GM21360 (cell line): ENCODE measurements at regions not wholly inside any gene's neighbourhood (a gene's known extent, or its start where the extent isn't known, plus 50 kb on each side); places are given as distances from the start of the nearest gene placed in this dataset.

Source experiments
- ATAC-seq: cut with Tn5 transposase; IDR thresholded peaks from one replicate; pipeline ENCODE4 v1.9.1; 2021; ENCODE audit warnings: mild to moderate bottlenecking, moderate library complexity; ENCODE audit not compliant: unreplicated experiment

GRCh38 chr10:53025172-53025711 lies 252.7 kb upstream of the MBL2 start:
- no peak for ATAC-seq

- no peak for ATAC-seq
These were observed 250.8 kb upstream of the MBL2 start for GRCh38 chr10:53023411-53023810.

GRCh38 chr10:53022611-53023088 lies 250.1 kb upstream of the MBL2 start:
- ATAC-seq: no peak

GRCh38 chr10:53013201-53013810 lies 240.7 kb upstream of the MBL2 start:
- peak; percentile 72 for ATAC-seq

GRCh38 chr10:53009961-53010907 lies 237.7 kb upstream of the MBL2 start:
- no peak for ATAC-seq

GRCh38 chr10:53007527-53007842 lies 234.9 kb upstream of the MBL2 start:
- ATAC-seq: no peak

- ATAC-seq: no peak
These were observed 234.3 kb upstream of the MBL2 start for GRCh38 chr10:53006663-53007526.

GRCh38 chr10:53005612-53006345 lies 233.2 kb upstream of the MBL2 start:
- ATAC-seq: no peak

- ATAC-seq: peak; percentile 68
These were observed 230.5 kb upstream of the MBL2 start for GRCh38 chr10:53003094-53003493.

GRCh38 chr10:52999681-53000080 lies 227.1 kb upstream of the MBL2 start:
- ATAC-seq: no peak

- no peak for ATAC-seq
These were observed 226.7 kb upstream of the MBL2 start for GRCh38 chr10:52999258-52999657.

GRCh38 chr10:52997007-52997406 lies 224.4 kb upstream of the MBL2 start:
- no peak for ATAC-seq

GRCh38 chr10:52994370-52994769 lies 221.8 kb upstream of the MBL2 start:
- ATAC-seq: no peak

- ATAC-seq: no peak
These were observed 220.5 kb upstream of the MBL2 start for GRCh38 chr10:52993109-52993508.

- no peak for ATAC-seq
These were observed 220.0 kb upstream of the MBL2 start for GRCh38 chr10:52992567-52992966.

- no peak for ATAC-seq
These were observed 216.3 kb upstream of the MBL2 start for GRCh38 chr10:52988923-52989322.

- ATAC-seq: no peak
These were observed 213.5 kb upstream of the MBL2 start for GRCh38 chr10:52986125-52986524.

GRCh38 chr10:52984169-52984568 lies 211.6 kb upstream of the MBL2 start:
- ATAC-seq: no peak

- no peak for ATAC-seq
These were observed 206.9 kb upstream of the MBL2 start for GRCh38 chr10:52979295-52979990.

GRCh38 chr10:52977581-52977980 lies 205.0 kb upstream of the MBL2 start:
- no peak for ATAC-seq
